OCI-LY3 (cell line): ENCODE measurements at regions not wholly inside any gene's neighbourhood (a gene's known extent, or its start where the extent isn't known, plus 50 kb on each side); places are given as distances from the start of the nearest gene placed in this dataset.

Experiments used
- H2AFZ ChIP-seq: fragments of 200-600, 300-600 bp; shearing (Covaris generic); 2 replicates; pipeline ENCODE4 v1.6.0; 2014; ENCODE audit warnings: antibody characterized with exemption, low read depth, low read length
- H3K27ac ChIP-seq: fragments of 200-600, 300-600 bp; sonication (generic); 2 replicates; pipeline ENCODE4 v1.5.1; 2014; ENCODE audit warnings: mild to moderate bottlenecking, low read length, moderate library complexity, mixed read lengths
- H3K27me3 ChIP-seq: fragments of 200-600, 300-600 bp; sonication (generic); 2 replicates; pipeline ENCODE4 v1.6.1; 2014; ENCODE audit warnings: low read depth, low read length, mixed read lengths
- H3K36me3 ChIP-seq: fragments of 200-600, 300-600 bp; sonication (generic); replicated peaks from 2 replicates; pipeline ENCODE3; 2014; ENCODE audit warnings: low read depth, low read length, mixed read lengths
- H3K4me1 ChIP-seq: fragments of 300-600, 200-600 bp; sonication (generic); 2 replicates; pipeline ENCODE4 v1.6.1; 2014; ENCODE audit warnings: low read length, mixed read lengths
- H3K4me2 ChIP-seq: fragments of 200-600, 300-600 bp; sonication (generic); 2 replicates; pipeline ENCODE4 v1.6.1; 2014; ENCODE audit warnings: low read length, mixed read lengths
- H3K4me3 ChIP-seq: fragments of 300-600, 200-600 bp; sonication (generic); 2 replicates; pipeline ENCODE4 v1.5.1; 2014; ENCODE audit warnings: antibody characterized with exemption, mild to moderate bottlenecking, low read length, moderate library complexity
- H3K79me2 ChIP-seq: fragments of 300-600, 200-600 bp; shearing (Covaris generic); 2 replicates; pipeline ENCODE4 v1.6.1; 2014; ENCODE audit warnings: mild to moderate bottlenecking, low read length, mixed read lengths
- H3K9ac ChIP-seq: fragments of 300-600, 200-600 bp; shearing (Covaris generic); 2 replicates; pipeline ENCODE4 v1.6.0; 2014; ENCODE audit warnings: mild to moderate bottlenecking, low read length, moderate library complexity
- H3K9me3 ChIP-seq: fragments of 200-600, 300-600 bp; shearing (Covaris generic); 2 replicates; pipeline ENCODE4 v1.6.1; 2014; ENCODE audit warnings: low read length, mixed read lengths; ENCODE audit not compliant: insufficient read depth
- H4K20me1 ChIP-seq: fragments of 200-600, 300-600 bp; sonication (generic); 2 replicates; pipeline ENCODE4 v1.6.1; 2016; ENCODE audit warnings: low read length, mixed read lengths; ENCODE audit not compliant: insufficient read depth
- CTCF ChIP-seq: fragments of 200-600, 300-600 bp; sonication (generic); IDR thresholded peaks from 2 replicates; pipeline ENCODE4 v1.5.1; 2014; ENCODE audit warnings: antibody characterized with exemption, low read length, low read depth
- EZH2phosphoT487 ChIP-seq: fragments of 200-600 bp; shearing (Covaris generic); IDR thresholded peaks from 2 replicates; pipeline ENCODE4 v1.6.1; 2018; ENCODE audit warnings: antibody characterized with exemption, mixed run types, low read depth

GRCh38 chr21:20545454-20545853 lies 452.8 kb upstream of the NCAM2 start:
- H3K36me3 ChIP-seq: no peaks in the 10 kb centered on the region
- H3K79me2 ChIP-seq: no peaks in the 10 kb centered on the region
- no peak overlapping the region for H2AFZ ChIP-seq
- no peak overlapping the region for H3K4me2 ChIP-seq
- no peak overlapping the region for H3K4me3 ChIP-seq
- no peaks in the 10 kb centered on the region for H3K27me3 ChIP-seq
- no peak overlapping the region for H3K27ac ChIP-seq
- H3K9me3 ChIP-seq: no peaks in the 10 kb centered on the region
- TF ChIP-seq CTCF (no peak), EZH2phosphoT487 (no peak)
- H4K20me1 ChIP-seq: no peaks in the 10 kb centered on the region
- H3K4me1 ChIP-seq: no peaks in the 10 kb centered on the region
- no peak overlapping the region for H3K9ac ChIP-seq

- H3K4me1 ChIP-seq: no peaks in the 10 kb centered on the region
Measured at GRCh38 chr21:20551939-20552338, 446.3 kb upstream of the NCAM2 start.

GRCh38 chr21:20554785-20555184 lies 443.4 kb upstream of the NCAM2 start:
- Histone ChIP-seq H3K4me2 (no peak overlapping the region), H3K9me3 (no peaks in the 10 kb centered on the region), H3K36me3 (no peaks in the 10 kb centered on the region), H2AFZ (no peak overlapping the region), H3K79me2 (no peaks in the 10 kb centered on the region), H4K20me1 (no peaks in the 10 kb centered on the region), H3K4me1 (no peaks in the 10 kb centered on the region), H3K27ac (no peak overlapping the region), H3K27me3 (no peaks in the 10 kb centered on the region), H3K4me3 (no peak overlapping the region), H3K9ac (no peak overlapping the region)
- no peak for TF ChIP-seq CTCF
- TF ChIP-seq EZH2phosphoT487: no peak

More at GRCh38 chr21:20551939-20552338, 446.3 kb upstream of the NCAM2 start:
- Histone ChIP-seq H2AFZ (no peak overlapping the region), H3K9ac (no peak overlapping the region), H3K27me3 (no peaks in the 10 kb centered on the region), H3K9me3 (no peaks in the 10 kb centered on the region), H3K36me3 (no peaks in the 10 kb centered on the region), H3K4me3 (no peak overlapping the region), H3K79me2 (no peaks in the 10 kb centered on the region), H3K4me2 (no peak overlapping the region), H4K20me1 (no peaks in the 10 kb centered on the region), H3K27ac (no peak overlapping the region)
- TF ChIP-seq CTCF (no peak), EZH2phosphoT487 (no peak)

GRCh38 chr21:20570824-20571232 lies 427.4 kb upstream of the NCAM2 start:
- TF ChIP-seq EZH2phosphoT487 (no peak), CTCF (peak; percentile 26)
- no peak overlapping the region for H3K4me3 ChIP-seq
- H4K20me1 ChIP-seq: no peaks in the 10 kb centered on the region
- no peaks in the 10 kb centered on the region for H3K79me2 ChIP-seq
- H3K27me3 ChIP-seq: no peaks in the 10 kb centered on the region
- no peak overlapping the region for H3K4me2 ChIP-seq
- no peaks in the 10 kb centered on the region for H3K4me1 ChIP-seq
- H3K9ac ChIP-seq: no peak overlapping the region
- H2AFZ ChIP-seq: peak overlapping the region; percentile 46; the same call in 1 of the 2 replicates
- no peak overlapping the region for H3K27ac ChIP-seq
- no peaks in the 10 kb centered on the region for H3K9me3 ChIP-seq
- H3K36me3 ChIP-seq: no peaks in the 10 kb centered on the region
